K562 (cell line): ENCODE measurements at regions not wholly inside any gene's neighbourhood (a gene's known extent, or its start where the extent isn't known, plus 50 kb on each side); places are given as distances from the start of the nearest gene placed in this dataset.
"Not testable (repeated sequence)": the region's sequence is repeated elsewhere in the genome, so short reads cannot be mapped to it uniquely, and the experiment has no call there.

Experiments
- EP300 ChIP-seq: IDR thresholded peaks from 2 replicates; pipeline ENCODE4 v1.6.1; 2012; ENCODE audit warnings: low read length, improper control_type of control experiment
- NCOA6 ChIP-seq: fragments of 450-650 bp; IDR thresholded peaks from 2 replicates; pipeline ENCODE4 v1.6.1; 2017; ENCODE audit warnings: mild to moderate bottlenecking
- PHB ChIP-seq: fragments of 250-450 bp; sonication (Bioruptor Pico); IDR thresholded peaks from 2 replicates; pipeline ENCODE4 v1.5.0; 2021
- POLR2AphosphoS5 ChIP-seq: IDR thresholded peaks from 2 replicates; pipeline ENCODE4 v1.6.1; 2011; ENCODE audit warnings: mild to moderate bottlenecking, low read depth, low read length, moderate library complexity; ENCODE audit not compliant: control insufficient read depth, insufficient read depth
- RBBP5 ChIP-seq: fragments of 200-600 bp; sonication (generic); IDR thresholded peaks from 2 replicates; pipeline ENCODE4 v1.6.1; 2012; ENCODE audit warnings: borderline replicate concordance, mild to moderate bottlenecking, low read length, control low read depth, inconsistent platforms; ENCODE audit not compliant: insufficient read depth, poor library complexity, severe bottlenecking
- ZNF212 ChIP-seq: fragments of 450-650 bp; formaldehyde crosslinking; IDR thresholded peaks from 2 replicates; pipeline ENCODE4 v1.4.0; 2020; ENCODE audit warnings: mild to moderate bottlenecking
- ZNF507 ChIP-seq: conservative IDR thresholded peaks from 2 replicates; pipeline ENCODE4 v1.6.1; 2017; ENCODE audit warnings: missing genetic modification characterization, missing compliant biosample characterization
- TF ChIP-seq, protein P1 (sequence below), 2 experiments: fragments of 450-650 bp; conservative IDR thresholded peaks; 2 replicates each; pipeline ENCODE4 v1.6.1; 2017; ENCODE audit warnings: mild to moderate bottlenecking in 2 of 2, moderate library complexity in 2 of 2
- TF ChIP-seq, protein P2 (sequence below): IDR thresholded peaks from 2 replicates; pipeline ENCODE4 v1.6.1; 2016; ENCODE audit warnings: missing genetic modification characterization, missing compliant biosample characterization
- TF ChIP-seq, protein P3 (sequence below), 2 experiments: fragments of 450-650 bp in 1 of 2; sonication (generic) in 1 of 2; formaldehyde crosslinking in 1 of 2; IDR thresholded peaks in 1 of 2; conservative IDR thresholded peaks in 1 of 2; 2 replicates each; pipeline versions ENCODE4 v1.6.1 to v1.8.1; 2016 to 2023; ENCODE audit warnings: mild to moderate bottlenecking in 2 of 2, moderate library complexity in 2 of 2, inconsistent platforms in 1 of 2, missing genetic modification reagents in 1 of 2

DNA sequence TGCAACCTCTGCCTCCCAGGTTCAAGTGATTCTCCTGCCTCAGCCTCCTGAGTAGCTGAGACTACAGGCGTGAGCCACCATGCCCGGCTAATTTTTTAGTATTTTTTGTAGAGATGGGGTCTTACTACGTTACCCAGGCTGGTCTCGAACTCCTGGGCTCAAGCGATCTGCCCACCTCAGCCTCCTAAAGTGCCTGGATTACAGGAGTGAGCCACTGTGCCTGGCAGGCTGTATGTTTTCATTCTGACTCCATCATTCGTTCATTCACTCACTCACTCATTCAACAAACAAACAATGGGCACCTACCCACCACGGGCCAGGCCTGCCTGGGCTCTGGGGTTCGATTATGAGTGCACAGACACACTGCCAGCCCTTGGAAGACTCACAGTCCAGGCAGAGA lies 197.1 kb downstream of the C9orf50 start:
- TF ChIP-seq ZNF212 (CRISPR knock-in tag); NCOA6; EP300; PHB (CRISPR knock-in tag); ZNF507; RBBP5; POLR2AphosphoS5: not testable (repeated sequence)
- TF ChIP-seq, protein P1, sequence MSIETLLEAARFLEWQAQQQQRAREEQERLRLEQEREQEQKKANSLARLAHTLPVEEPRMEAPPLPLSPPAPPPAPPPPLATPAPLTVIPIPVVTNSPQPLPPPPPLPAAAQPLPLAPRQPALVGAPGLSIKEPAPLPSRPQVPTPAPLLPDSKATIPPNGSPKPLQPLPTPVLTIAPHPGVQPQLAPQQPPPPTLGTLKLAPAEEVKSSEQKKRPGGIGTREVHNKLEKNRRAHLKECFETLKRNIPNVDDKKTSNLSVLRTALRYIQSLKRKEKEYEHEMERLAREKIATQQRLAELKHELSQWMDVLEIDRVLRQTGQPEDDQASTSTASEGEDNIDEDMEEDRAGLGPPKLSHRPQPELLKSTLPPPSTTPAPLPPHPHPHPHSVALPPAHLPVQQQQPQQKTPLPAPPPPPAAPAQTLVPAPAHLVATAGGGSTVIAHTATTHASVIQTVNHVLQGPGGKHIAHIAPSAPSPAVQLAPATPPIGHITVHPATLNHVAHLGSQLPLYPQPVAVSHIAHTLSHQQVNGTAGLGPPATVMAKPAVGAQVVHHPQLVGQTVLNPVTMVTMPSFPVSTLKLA (conservative IDR thresholded peaks at IDR 0.05): not testable (repeated sequence)
- TF ChIP-seq, protein P2, sequence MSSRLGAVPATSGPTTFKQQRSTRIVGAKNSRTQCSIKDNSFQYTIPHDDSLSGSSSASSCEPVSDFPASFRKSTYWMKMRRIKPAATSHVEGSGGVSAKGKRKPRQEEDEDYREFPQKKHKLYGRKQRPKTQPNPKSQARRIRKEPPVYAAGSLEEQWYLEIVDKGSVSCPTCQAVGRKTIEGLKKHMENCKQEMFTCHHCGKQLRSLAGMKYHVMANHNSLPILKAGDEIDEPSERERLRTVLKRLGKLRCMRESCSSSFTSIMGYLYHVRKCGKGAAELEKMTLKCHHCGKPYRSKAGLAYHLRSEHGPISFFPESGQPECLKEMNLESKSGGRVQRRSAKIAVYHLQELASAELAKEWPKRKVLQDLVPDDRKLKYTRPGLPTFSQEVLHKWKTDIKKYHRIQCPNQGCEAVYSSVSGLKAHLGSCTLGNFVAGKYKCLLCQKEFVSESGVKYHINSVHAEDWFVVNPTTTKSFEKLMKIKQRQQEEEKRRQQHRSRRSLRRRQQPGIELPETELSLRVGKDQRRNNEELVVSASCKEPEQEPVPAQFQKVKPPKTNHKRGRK (tag): not testable (repeated sequence)
- TF ChIP-seq, protein P3, sequence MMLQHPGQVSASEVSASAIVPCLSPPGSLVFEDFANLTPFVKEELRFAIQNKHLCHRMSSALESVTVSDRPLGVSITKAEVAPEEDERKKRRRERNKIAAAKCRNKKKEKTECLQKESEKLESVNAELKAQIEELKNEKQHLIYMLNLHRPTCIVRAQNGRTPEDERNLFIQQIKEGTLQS (IDR thresholded peaks at IDR 0.05): not testable (repeated sequence)
- TF ChIP-seq, protein P3 (CRISPR knock-in tag; conservative IDR thresholded peaks at IDR 0.05): not testable (repeated sequence)
